Thyroid gland (tissue), 4 donors: ENCODE measurements at regions not wholly inside any gene's neighbourhood (a gene's known extent, or its start where the extent isn't known, plus 50 kb on each side); places are given as distances from the start of the nearest gene placed in this dataset.

Source experiments
- POLR2A ChIP-seq, 2 donors: fragments of 450-650 bp; IDR thresholded peaks; one replicate each; pipeline ENCODE4 v1.6.1; 2017; ENCODE audit warnings: antibody characterized with exemption in 2 of 2, mild to moderate bottlenecking in 2 of 2, moderate library complexity in 1 of 2
- TF ChIP-seq, protein P1 (sequence below), 6 experiments: fragments of 200-600 bp in 3 of 6; fragments of 450-650 bp in 3 of 6; sonication (generic) in 3 of 6; IDR thresholded peaks; one replicate each; pipeline ENCODE4 v1.5.1; 2016 to 2019; ENCODE audit warnings: antibody characterized with exemption in 6 of 6, mild to moderate bottlenecking in 2 of 6, inconsistent platforms in 1 of 6, moderate library complexity in 1 of 6

DNA sequence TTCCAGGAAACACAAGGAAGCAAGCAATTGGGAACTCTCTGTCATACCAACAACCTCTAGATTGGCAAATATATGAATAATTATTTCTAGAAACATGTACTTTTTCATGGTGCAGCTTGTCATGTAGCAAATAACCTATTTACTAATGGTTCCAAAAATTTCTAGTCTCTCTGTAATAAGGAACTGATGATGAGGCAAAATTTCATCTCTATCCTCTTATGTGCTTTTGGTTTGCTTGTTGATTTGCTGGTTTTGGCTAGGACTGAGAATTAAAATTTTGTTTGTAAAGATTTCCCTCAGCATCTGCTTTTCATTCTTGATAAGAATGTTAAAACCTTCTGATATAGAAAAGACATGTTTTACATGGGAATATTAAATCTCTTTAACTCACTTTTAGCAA is 123.2 kb upstream of the UFM1 start:
- TF ChIP-seq, protein P1, sequence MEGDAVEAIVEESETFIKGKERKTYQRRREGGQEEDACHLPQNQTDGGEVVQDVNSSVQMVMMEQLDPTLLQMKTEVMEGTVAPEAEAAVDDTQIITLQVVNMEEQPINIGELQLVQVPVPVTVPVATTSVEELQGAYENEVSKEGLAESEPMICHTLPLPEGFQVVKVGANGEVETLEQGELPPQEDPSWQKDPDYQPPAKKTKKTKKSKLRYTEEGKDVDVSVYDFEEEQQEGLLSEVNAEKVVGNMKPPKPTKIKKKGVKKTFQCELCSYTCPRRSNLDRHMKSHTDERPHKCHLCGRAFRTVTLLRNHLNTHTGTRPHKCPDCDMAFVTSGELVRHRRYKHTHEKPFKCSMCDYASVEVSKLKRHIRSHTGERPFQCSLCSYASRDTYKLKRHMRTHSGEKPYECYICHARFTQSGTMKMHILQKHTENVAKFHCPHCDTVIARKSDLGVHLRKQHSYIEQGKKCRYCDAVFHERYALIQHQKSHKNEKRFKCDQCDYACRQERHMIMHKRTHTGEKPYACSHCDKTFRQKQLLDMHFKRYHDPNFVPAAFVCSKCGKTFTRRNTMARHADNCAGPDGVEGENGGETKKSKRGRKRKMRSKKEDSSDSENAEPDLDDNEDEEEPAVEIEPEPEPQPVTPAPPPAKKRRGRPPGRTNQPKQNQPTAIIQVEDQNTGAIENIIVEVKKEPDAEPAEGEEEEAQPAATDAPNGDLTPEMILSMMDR (IDR thresholded peaks at IDR 0.05), result no peak
- no peak for TF ChIP-seq POLR2A (IDR thresholded peaks at IDR 0.05)
